NK-92 treated with Interleukin-12 subunit alpha and Interleukin-12 subunit beta, amount 100 ng/mL, for 24 hours (cell line): ENCODE measurements at regions not wholly inside any gene's neighbourhood (a gene's known extent, or its start where the extent isn't known, plus 50 kb on each side); places are given as distances from the start of the nearest gene placed in this dataset.
"Not testable (repeated sequence)": the region's sequence is repeated elsewhere in the genome, so short reads cannot be mapped to it uniquely, and the experiment has no call there.

Experiments
- DNase-seq: peaks from one replicate; lab custom pipeline; 2025; lab: John Stamatoyannopoulos, UW

- DNase-seq: no peak
Measured at GRCh38 chr2:167748536-167748935, 498.9 kb downstream of the STK39 start.

- no peak for DNase-seq
Measured at GRCh38 chr2:167745667-167746066, 501.7 kb downstream of the STK39 start.

- DNase-seq: not testable (repeated sequence)
Measured at GRCh38 chr2:167739921-167740320, 507.5 kb downstream of the STK39 start.

DNA sequence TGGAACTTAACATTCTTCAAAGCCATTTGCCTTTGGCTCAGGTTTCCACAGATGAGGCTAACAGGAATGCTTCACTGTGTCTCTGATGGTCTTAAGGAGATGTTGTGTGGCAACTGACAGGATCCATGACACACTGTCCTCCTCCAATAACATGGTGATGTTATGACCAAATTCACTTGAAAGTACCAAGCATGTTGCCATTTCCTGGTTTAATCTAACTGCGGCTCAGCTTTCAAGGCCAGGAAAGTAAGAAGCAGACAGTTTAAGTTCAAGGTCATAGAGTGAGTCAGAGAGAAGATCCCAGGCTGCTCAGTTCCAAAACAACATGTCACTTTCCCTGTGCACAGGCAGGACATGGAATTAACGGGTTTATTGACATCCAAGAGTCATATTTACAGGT, 513.6 kb downstream of the STK39 start:
- no peak for DNase-seq

DNA sequence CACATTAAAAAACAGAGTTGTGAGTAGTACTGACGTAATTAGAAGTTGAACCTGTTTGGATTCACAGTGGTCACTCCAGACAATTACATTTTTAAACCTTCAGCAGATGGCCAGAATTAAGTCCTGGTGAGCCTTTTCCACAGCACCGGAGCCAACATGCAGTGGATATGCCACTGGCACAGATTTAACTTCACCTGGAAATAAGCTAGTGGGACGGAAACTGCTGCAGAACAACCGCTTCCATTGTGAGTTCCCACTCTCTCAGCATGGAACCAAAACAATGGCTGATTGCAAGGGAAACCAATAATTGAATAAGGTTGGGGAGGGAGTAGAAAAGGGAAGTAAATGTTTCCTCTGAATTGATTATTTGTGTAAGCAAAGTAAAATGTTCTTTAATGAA, 515.1 kb downstream of the STK39 start:
- no peak for DNase-seq

- no peak for DNase-seq
Measured at GRCh38 chr2:167729911-167730310, 517.5 kb downstream of the STK39 start.

GRCh38 chr2:167726788-167727187, 520.6 kb downstream of the STK39 start:
- no peak for DNase-seq

- DNase-seq: no peak
Measured at GRCh38 chr2:167721593-167721992, 525.8 kb downstream of the STK39 start.

DNA sequence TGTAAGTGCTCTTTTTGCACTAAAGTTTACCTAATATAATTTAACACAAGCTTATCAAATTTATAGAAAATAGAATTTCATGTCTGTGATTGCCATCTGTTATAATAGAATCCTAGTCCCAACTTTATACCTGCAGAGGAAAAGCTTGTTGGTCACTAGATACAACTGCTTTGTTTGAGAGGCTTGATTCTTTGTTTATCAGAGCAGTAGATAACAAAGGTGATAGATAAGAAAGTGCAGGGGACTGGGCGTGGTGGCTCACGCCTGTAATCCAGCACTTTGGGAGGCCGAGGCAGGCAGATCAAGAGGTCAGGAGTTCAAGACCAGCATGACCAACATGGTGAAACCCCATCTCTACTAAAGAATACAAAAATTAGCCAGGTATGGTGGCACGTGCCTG, 528.0 kb downstream of the STK39 start:
- no peak for DNase-seq

DNA sequence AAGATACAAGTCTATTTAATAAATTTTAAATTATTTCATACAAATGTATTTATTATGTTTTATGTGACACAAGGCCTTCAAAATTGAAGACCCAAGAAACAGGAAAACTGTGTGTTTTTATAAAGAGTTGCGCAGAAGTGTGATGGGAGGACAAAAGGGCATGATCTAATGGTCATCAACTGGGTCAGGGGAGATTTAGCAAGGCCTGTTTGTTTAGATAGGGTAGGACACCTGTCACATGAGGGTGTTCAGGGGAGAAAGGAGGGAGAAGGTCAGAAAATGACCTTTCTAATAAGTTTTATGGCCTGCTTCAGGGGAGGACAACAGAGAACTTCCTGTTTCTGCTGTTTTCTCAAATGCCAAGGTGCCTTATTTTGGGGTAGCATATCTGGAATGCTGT, 528.8 kb downstream of the STK39 start:
- DNase-seq: no peak

- DNase-seq: no peak
Measured at GRCh38 chr2:167715932-167716331, 531.5 kb downstream of the STK39 start.

- DNase-seq: not testable (repeated sequence)
Measured at GRCh38 chr2:167715498-167715897, 531.9 kb downstream of the STK39 start.

GRCh38 chr2:167712275-167712674, 535.1 kb downstream of the STK39 start:
- DNase-seq: no peak

DNA sequence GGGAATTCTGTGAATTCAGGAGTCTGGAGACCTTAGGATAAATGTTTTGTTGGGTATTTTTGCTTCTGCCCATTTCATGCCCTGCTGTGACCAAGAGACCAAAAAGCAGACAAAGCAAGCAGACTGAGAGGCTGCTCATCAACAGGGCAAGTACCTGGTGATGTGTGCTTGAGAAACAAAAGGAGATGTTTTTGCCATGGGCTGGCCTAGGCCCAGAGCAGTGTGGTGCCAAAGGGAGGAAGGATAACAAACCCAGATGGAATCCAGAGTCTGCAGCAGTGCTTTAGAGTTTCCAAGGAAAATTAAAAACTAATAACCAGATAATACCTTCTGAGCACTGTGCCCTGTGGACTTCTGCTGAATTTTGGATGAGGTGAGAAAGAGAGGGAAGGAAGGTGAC, 538.4 kb downstream of the STK39 start:
- no peak for DNase-seq

- no peak for DNase-seq
Measured at GRCh38 chr2:167706800-167707199, 540.6 kb downstream of the STK39 start.

- DNase-seq: no peak
Measured at GRCh38 chr2:167703441-167703840, 544.0 kb downstream of the STK39 start.

- DNase-seq: no peak
Measured at GRCh38 chr2:167702227-167702626, 545.2 kb downstream of the STK39 start.

- DNase-seq: no peak
Measured at GRCh38 chr2:167701651-167702050, 545.7 kb downstream of the STK39 start.

GRCh38 chr2:167697948-167698347, 549.4 kb downstream of the STK39 start:
- no peak for DNase-seq

DNA sequence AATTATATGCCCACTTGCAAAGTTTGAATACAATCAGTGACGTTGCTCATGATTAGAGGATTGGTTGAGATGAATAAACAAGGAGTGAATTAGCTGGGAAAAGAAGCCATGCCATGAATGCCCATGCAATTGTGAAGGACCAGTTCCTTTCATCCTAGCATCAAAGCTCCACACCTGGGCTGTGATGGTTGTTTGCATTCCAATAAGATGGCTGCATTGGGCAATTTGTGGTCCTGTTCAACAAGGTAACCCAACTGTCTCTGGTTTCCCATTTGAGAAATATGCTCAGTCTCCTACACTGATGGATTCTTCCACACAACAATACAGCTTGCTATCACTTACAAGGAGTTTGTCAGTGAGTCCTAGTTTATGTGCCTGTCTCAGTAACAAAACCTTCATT, 550.2 kb downstream of the STK39 start:
- DNase-seq: no peak

DNA sequence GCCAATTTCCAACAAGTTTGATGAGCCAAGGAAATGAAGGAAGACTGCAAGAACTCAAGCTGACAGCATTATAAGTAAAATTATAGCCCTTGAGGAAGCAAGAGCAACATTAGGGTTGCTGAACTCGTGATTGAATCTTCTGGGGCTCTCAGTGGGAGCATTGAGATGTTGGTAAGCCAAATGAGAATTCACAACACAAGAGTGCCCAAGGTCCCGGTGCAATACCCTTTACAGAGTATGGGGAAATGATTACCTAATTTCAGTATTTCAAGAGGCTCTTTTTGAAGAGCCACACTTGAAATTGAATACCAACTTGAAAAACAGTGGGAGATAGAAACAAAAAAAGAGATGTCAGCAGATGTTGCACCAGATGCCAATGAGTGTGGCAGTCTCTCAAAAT, 554.5 kb downstream of the STK39 start:
- DNase-seq: no peak

DNA sequence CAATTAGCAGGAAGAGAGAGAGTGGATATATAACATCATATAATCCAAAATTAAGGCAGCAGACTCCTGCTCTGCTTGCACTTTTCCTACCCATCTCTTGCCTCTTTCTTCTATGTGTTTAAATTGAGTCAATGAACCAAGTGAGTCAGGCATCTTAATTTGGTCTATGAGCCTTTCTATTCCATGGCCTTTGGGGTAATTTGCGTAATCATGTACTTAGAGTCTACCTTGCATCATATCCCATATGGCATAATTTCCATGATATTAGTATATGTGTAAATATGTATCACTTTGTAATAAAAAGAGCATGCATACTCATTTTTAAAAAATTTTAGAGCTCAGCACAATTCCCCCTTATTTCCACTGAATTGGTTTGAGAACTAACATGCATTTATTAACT, 555.2 kb downstream of the STK39 start:
- no peak for DNase-seq

GRCh38 chr2:167689444-167689843, 558.0 kb downstream of the STK39 start:
- DNase-seq: no peak

- DNase-seq: no peak
Measured at GRCh38 chr2:167686691-167687090, 560.7 kb downstream of the STK39 start.
